ENCODE measurements at regions not wholly inside any gene's neighbourhood (a gene's known extent, or its start where the extent isn't known, plus 50 kb on each side); places are given as distances from the start of the nearest gene placed in this dataset.

DNA sequence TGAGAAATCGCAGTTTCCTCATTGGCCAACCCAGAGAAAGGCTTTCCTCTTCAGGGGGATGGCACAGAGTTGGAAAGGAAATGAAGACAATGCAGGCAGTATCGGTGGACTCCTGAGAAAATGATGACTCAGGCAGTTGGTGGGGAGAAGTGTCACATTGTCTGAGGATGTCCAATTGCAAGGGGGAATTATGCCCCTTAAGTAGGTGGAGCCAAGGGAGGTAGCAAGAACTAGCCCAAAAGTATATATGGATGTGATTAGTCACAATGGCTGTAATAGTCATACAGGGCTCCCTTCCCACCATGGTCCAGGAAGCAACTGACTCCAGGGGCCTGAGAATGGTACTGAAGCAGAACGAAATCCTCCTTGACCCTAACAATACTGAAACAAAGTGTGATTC, 58.3 kb upstream of the EGFR start:
- DNase-seq, result no peak

DNA sequence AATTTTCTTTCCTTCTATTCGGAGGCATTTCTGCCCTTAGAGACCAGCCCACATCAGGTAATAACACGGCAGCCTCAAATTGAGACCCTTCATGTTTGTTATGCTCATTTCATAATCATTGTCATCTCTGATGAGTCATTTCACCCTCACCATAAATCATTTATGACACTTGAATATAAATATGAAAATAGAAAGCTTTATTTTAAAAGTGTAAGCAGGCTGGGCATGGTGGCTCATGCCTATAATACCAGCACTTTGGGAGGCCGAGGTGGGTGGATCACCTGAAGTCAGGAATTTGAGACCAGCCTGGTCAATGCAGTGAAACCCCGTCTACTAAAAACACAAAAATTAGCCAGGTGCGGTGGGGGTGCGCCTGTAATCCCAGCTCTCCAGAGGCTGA, 57.4 kb upstream of the EGFR start:
- no peak for DNase-seq

DNA sequence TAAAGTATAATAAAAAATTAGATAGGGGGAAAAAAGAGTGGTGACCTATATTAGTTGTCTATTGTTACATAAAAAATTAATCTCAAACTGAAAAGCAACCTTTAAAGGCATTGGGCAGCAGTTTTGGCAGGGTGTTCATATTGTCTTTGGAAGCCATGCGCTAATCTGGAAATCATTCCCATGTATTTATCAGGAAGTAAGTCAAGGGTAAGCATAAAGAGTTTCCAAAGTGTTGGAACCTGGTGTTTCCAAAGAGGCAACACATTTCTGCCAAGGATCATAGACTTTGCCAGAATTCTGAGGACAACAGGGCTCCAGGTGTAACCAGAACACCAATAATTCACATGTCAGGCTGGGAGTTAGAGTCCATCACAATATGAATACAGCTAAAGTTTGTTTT, 55.7 kb upstream of the EGFR start:
- no peak for DNase-seq

DNA sequence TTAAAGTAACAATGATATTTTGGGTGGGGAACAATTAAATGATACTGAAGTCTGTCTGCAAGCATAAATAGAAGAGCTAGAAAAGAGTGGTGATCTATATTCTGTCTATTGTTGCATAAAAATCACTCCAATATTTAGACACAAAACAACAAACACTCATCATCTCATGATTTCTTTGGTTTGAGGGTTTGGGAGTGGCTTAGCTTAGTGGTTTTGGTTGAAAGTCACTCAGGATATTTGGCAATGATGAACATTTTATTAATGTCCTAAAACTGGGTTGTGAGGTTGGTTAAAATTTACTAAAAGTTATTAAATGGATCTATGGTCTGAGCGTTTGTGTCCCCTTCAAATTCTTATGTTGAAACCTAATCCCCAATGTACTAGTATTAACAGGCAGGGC, 54.7 kb upstream of the EGFR start:
- no peak for DNase-seq

DNA sequence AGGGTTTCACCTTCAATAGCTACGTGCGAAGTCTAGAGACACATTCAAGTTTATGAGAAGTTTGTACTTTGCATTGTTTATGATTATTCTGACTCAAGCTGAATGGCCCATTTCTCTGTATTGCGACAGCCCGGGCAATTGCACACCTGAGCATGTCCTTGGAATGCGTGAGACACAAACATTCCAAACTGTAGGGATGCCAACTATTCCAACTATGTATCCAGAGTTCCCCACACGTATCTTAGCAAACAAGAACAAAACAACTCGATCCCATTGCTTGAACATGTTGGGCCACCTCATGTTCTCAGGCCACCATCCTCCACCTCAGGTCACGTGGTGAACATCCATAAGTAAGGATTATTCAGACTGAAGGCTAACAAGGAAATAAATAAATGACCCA, 51.4 kb upstream of the EGFR start:
- DNase-seq, result no peak

DNA sequence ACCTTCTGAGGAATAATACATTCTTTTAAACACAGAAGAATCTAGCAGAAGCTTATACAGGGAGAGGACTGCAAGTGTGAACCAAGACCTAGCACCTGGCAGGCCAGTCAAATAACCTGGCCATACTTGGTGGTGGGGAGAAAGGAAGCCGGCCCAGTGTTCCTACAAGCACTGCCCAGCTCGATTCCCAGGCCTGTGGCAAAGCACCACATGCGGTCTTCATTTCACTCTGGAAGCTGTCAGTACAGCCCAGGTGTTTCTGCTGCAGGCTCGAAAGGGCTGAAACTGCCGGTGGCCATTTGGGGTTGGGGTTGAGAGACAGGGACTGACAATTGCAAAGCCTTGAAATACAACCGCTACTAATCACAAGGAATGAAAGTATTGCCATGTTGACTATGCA, 50.8 kb upstream of the EGFR start:
- no peak for DNase-seq

All from hematopoietic multipotent progenitor cell treated with erythropoietin and hydrocortisone succinate and interleukin-3 and kit ligand, for 4 days (in vitro differentiated cells).